Caco-2 (cell line): ENCODE measurements at regions not wholly inside any gene's neighbourhood (a gene's known extent, or its start where the extent isn't known, plus 50 kb on each side); places are given as distances from the start of the nearest gene placed in this dataset.

Source experiments
- BruUV-seq: library from RNA; stranded (reverse); fragments of 400-500 nt; replicated peaks from 2 replicates; lab custom pipeline; 2021; lab: Mats Ljungman, UMichigan
- CTCF ChIA-PET: fragments of 300-600 bp; sonication (Branson Sonifier 250); formaldehyde crosslinking; loops from one replicate; lab custom pipeline; 2022; ENCODE audit warnings: antibody characterized with exemption; lab: Charles Lee
- POLR2A ChIA-PET: fragments of 300-600 bp; sonication (Branson Sonifier 250); formaldehyde crosslinking; loops from one replicate; lab custom pipeline; 2022; ENCODE audit warnings: antibody characterized with exemption; lab: Charles Lee
- DNase-seq, 2 experiments: peaks; one replicate each; pipeline versions ENCODE4 v3.0.0 to v3.0.0-alpha.2; 2020 to 2022
- H3K27me3 ChIP-seq: replicated peaks from 2 replicates; pipeline ENCODE4 v1.6.0; 2011; ENCODE audit warnings: low read length; ENCODE audit not compliant: control insufficient read depth, insufficient read depth
- H3K36me3 ChIP-seq: 2 replicates; pipeline ENCODE4 v1.5.1; 2011; ENCODE audit warnings: low read length; ENCODE audit not compliant: control insufficient read depth, insufficient read depth
- H3K4me1 ChIP-seq: fragments of 250-450 bp; sonication (Bioruptor Pico); 2 replicates; pipeline ENCODE4 v1.5.1; 2020; ENCODE audit warnings: mild to moderate bottlenecking
- H3K4me3 ChIP-seq: 2 replicates; pipeline ENCODE4 v1.5.1; 2011; ENCODE audit warnings: low read depth, mild to moderate bottlenecking, control low read depth, low read length
- H3K9me3 ChIP-seq: fragments of 250-450 bp; sonication (Bioruptor Pico); 2 replicates; pipeline ENCODE4 v1.5.1; 2020; ENCODE audit warnings: mild to moderate bottlenecking, moderate library complexity
- H3K27ac Mint-ChIP-seq: one replicate; pipeline ENCODE4 v1.8.0; 2022; ENCODE audit warnings: mixed read lengths; ENCODE audit not compliant: unreplicated experiment
- H3K27me3 Mint-ChIP-seq: one replicate; pipeline ENCODE4 v1.8.0; 2022; ENCODE audit warnings: mixed read lengths; ENCODE audit not compliant: insufficient read depth, unreplicated experiment
- H3K36me3 Mint-ChIP-seq: one replicate; pipeline ENCODE4 v1.8.0; 2022; ENCODE audit warnings: mild to moderate bottlenecking, mixed read lengths; ENCODE audit not compliant: insufficient read depth, unreplicated experiment
- H3K4me1 Mint-ChIP-seq: one replicate; pipeline ENCODE4 v1.8.0; 2022; ENCODE audit warnings: low read depth, mixed read lengths; ENCODE audit not compliant: unreplicated experiment
- H3K4me3 Mint-ChIP-seq: one replicate; pipeline ENCODE4 v1.8.0; 2022; ENCODE audit warnings: mild to moderate bottlenecking, moderate library complexity, mixed read lengths; ENCODE audit not compliant: unreplicated experiment
- H3K9me3 Mint-ChIP-seq: one replicate; pipeline ENCODE4 v1.8.0; 2022; ENCODE audit warnings: mixed read lengths; ENCODE audit not compliant: unreplicated experiment
- intact Hi-C: fragments of 100-400 bp; cut with micrococcal nuclease; formaldehyde crosslinking; loops from one replicate; pipeline ENCODE4 v1.10.0; 2022; ENCODE audit not compliant: unreplicated experiment
- TF ChIP-seq, protein P1 (sequence below), 2 experiments: fragments of 200-600 bp in 1 of 2; IDR thresholded peaks; 1 replicate in 1 of 2; 2 replicates in 1 of 2; pipeline versions ENCODE4 v1.5.1 to v1.8.0; 2011 to 2022; ENCODE audit warnings: antibody characterized with exemption in 1 of 2, control low read depth in 1 of 2, inconsistent platforms in 1 of 2, low read depth in 1 of 2, low read length in 1 of 2, mild to moderate bottlenecking in 1 of 2, moderate library complexity in 1 of 2; ENCODE audit not compliant: insufficient read depth in 1 of 2, severe bottlenecking in 1 of 2, unreplicated experiment in 1 of 2

DNA sequence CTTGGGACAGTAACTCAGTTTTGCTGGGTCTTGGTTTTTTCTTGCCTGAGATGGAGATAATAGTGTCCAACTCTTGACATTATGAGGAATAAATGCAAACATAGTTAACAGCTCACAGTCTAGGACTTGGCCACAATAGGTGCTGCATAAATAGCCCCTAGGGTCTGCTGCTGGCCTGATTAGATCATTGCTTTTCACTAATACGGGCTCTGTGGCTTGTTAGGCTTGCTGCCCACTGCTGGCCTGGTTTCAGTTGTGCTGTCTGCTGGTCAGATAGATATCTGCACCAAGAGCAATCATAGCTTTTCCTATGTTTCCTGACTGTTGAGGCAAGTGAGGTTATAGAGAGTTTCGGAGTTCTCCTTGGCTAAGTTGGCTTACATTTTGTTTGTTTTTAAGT lies 246.1 kb downstream of the DNAJB9 start:
- TF ChIP-seq, protein P1, sequence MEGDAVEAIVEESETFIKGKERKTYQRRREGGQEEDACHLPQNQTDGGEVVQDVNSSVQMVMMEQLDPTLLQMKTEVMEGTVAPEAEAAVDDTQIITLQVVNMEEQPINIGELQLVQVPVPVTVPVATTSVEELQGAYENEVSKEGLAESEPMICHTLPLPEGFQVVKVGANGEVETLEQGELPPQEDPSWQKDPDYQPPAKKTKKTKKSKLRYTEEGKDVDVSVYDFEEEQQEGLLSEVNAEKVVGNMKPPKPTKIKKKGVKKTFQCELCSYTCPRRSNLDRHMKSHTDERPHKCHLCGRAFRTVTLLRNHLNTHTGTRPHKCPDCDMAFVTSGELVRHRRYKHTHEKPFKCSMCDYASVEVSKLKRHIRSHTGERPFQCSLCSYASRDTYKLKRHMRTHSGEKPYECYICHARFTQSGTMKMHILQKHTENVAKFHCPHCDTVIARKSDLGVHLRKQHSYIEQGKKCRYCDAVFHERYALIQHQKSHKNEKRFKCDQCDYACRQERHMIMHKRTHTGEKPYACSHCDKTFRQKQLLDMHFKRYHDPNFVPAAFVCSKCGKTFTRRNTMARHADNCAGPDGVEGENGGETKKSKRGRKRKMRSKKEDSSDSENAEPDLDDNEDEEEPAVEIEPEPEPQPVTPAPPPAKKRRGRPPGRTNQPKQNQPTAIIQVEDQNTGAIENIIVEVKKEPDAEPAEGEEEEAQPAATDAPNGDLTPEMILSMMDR (IDR thresholded peaks at IDR 0.05; ENCODE audit: insufficient read depth in 1 of 2, low read depth in 1 of 2, low read length in 1 of 2, severe bottlenecking in 1 of 2, unreplicated experiment in 1 of 2) = no peak
- Histone ChIP-seq H3K4me1 (no peaks in the 10 kb centered on the region), H3K36me3 (no peaks in the 10 kb centered on the region), H3K4me3 (no peak overlapping the region), H3K27me3 (no peaks in the 10 kb centered on the region), H3K9me3 (no peaks in the 10 kb centered on the region)
- Mint-ChIP-seq H3K4me1 (peaks cover 6% of the 10 kb centered on the region), H3K27ac (no peak overlapping the region), H3K27me3 (no peaks in the 10 kb centered on the region), H3K4me3 (no peak overlapping the region), H3K9me3 (peaks cover 12% of the 10 kb centered on the region), H3K36me3 (no peaks in the 10 kb centered on the region)
- ChIA-PET CTCF (interaction anchor here (1.4 kb wide), 1 partner anchor 10 kb away, joined by 3 read pairs; no protein-coding TSS in a partner anchor), POLR2A (no interaction called here)
- no peak for DNase-seq
- no TSS peak for BruUV-seq
- intact Hi-C loops = loop anchor here (5.0 kb wide), 1 partner anchor 79 kb away; no protein-coding TSS in a partner anchor

DNA sequence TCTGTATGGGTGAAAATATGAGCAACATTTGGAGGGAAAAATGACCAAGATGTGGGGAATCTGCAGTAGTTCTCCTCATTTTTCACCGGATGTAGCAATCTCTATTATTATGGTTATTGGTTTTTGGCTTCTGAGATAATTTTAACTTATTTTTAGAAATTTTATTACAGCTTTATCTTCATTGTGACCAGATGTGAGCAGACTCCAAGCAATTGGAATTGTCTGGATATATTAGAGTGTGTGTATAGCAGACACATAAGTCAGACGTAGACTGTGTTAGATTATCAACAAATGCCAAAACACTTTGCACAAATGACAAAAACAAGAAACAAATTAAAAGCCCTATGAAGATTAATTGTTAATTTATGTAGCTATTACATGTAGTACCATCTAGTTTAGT lies 249.1 kb downstream of the DNAJB9 start:
- Histone ChIP-seq H3K4me1 (no peaks in the 10 kb centered on the region), H3K9me3 (no peaks in the 10 kb centered on the region), H3K4me3 (no peak overlapping the region), H3K36me3 (no peaks in the 10 kb centered on the region), H3K27me3 (no peaks in the 10 kb centered on the region)
- intact Hi-C loops = loop anchor here (5.0 kb wide), 1 partner anchor 81 kb away; no protein-coding TSS in a partner anchor
- TF ChIP-seq, protein P1 (IDR thresholded peaks at IDR 0.05; ENCODE audit: insufficient read depth in 1 of 2, low read depth in 1 of 2, low read length in 1 of 2, severe bottlenecking in 1 of 2, unreplicated experiment in 1 of 2) = no peak
- peaks cover 6% of the 10 kb centered on the region for H3K4me1 Mint-ChIP-seq
- no peak overlapping the region for H3K4me3 Mint-ChIP-seq
- no TSS peak for BruUV-seq
- H3K36me3 Mint-ChIP-seq = no peaks in the 10 kb centered on the region
- CTCF ChIA-PET = no interaction called here
- H3K27me3 Mint-ChIP-seq = no peaks in the 10 kb centered on the region
- POLR2A ChIA-PET = no interaction called here
- peaks cover 12% of the 10 kb centered on the region for H3K9me3 Mint-ChIP-seq
- DNase-seq = no peak
- no peak overlapping the region for H3K27ac Mint-ChIP-seq

DNA sequence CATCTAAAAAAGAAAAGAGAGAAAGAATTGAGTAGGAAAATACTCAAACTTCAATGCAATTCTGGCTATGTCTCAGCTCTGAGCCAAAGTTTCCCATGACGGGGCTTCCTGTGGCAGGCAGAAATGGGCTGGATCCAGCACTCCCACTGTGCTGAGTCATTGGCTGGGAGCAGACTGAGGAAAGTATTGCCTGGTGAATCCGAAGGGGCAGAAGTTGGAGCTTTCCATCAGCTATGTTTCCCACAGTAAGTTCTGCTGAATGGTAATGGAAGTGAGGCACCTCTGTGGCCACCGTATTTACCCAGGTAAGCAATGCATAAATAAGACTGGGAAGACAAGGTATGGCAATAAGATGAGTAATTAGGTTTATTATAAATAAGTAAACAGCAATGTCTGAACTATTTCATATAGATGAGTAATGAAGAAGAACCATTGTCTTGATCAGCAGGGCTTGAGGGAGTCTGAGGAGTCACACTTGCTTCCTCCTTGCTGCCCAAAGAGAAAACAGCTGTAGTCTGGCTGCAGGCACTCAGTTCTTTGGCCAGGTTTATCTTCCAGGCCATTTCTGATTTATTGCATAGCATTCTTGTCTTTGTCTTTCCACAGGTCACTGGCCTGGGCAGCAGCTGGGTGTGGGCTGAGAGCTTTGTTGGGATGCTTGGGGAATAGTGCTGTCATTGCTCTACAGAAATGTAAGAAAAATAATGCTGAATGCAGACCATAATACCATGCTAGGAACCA lies 255.3 kb downstream of the DNAJB9 start:
- TF ChIP-seq, protein P1 (IDR thresholded peaks at IDR 0.05; ENCODE audit: insufficient read depth in 1 of 2, low read depth in 1 of 2, low read length in 1 of 2, severe bottlenecking in 1 of 2, unreplicated experiment in 1 of 2) = no peak
- no peak overlapping the region for H3K27ac Mint-ChIP-seq
- H3K9me3 ChIP-seq = no peaks in the 10 kb centered on the region
- no peaks in the 10 kb centered on the region for H3K36me3 Mint-ChIP-seq
- DNase-seq = no peak
- no peaks in the 10 kb centered on the region for H3K9me3 Mint-ChIP-seq
- ChIA-PET POLR2A (no interaction called here), CTCF (no interaction called here)
- H3K36me3 ChIP-seq = no peaks in the 10 kb centered on the region
- H3K27me3 ChIP-seq = no peaks in the 10 kb centered on the region
- no peak overlapping the region for H3K4me3 ChIP-seq
- H3K4me1 Mint-ChIP-seq = no peaks in the 10 kb centered on the region
- H3K4me3 Mint-ChIP-seq = no peak overlapping the region
- no TSS peak for BruUV-seq
- intact Hi-C loops = no loop called here
- no peaks in the 10 kb centered on the region for H3K4me1 ChIP-seq
- H3K27me3 Mint-ChIP-seq = no peaks in the 10 kb centered on the region
